Neural cell (in vitro differentiated cells): ENCODE measurements at regions not wholly inside any gene's neighbourhood (a gene's known extent, or its start where the extent isn't known, plus 50 kb on each side); places are given as distances from the start of the nearest gene placed in this dataset.

Experiments
- EP300 ChIP-seq: fragments of 450-650 bp; conservative IDR thresholded peaks from 2 replicates; pipeline ENCODE4 v1.6.1; 2014; ENCODE audit warnings: antibody characterized with exemption, mild to moderate bottlenecking, moderate library complexity; ENCODE audit not compliant: poor library complexity, severe bottlenecking
- EZH2 ChIP-seq: fragments of 200-600, 300-800 bp; shearing (Covaris generic), sonication (generic); IDR thresholded peaks from 2 replicates; pipeline ENCODE4 v1.6.1; 2014; ENCODE audit warnings: antibody characterized with exemption, low read length, borderline replicate concordance, mild to moderate bottlenecking; ENCODE audit not compliant: insufficient read depth, poor library complexity, severe bottlenecking
- POLR2AphosphoS5 ChIP-seq: IDR thresholded peaks from 2 replicates; pipeline ENCODE4 v1.6.1; 2012
- RAD21 ChIP-seq: fragments of 450-650 bp; conservative IDR thresholded peaks from 2 replicates; pipeline ENCODE4 v1.6.1; 2014; ENCODE audit warnings: antibody characterized with exemption, mild to moderate bottlenecking, moderate library complexity
- TAF1 ChIP-seq: IDR thresholded peaks from 2 replicates; pipeline ENCODE4 v1.6.1; 2012; ENCODE audit warnings: low read depth
- TF ChIP-seq, protein P1 (sequence below): fragments of 450-650 bp; IDR thresholded peaks from 2 replicates; pipeline ENCODE4 v1.5.1; 2014; ENCODE audit warnings: antibody characterized with exemption, mild to moderate bottlenecking, moderate library complexity; ENCODE audit not compliant: poor library complexity, severe bottlenecking

DNA sequence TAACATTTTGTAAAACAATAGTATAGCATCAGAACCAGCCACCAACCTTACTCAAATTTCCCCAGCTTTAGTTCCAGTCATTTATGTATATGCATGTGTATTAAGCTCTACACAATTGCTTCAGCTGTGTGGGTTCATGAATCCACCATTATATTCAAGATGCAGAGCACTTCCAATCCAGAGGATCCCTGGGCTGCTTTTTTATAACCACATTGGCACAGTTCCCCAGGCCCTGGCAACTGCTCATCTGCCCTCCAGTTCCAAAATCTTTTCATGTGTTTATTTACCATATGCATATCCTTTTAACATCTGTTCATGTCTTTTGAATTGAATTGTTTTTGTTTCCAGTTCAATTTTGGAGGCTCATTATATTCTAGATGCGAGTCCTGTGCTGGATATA is 482.9 kb upstream of the HS6ST1 start:
- TF ChIP-seq EZH2 (no peak), TAF1 (no peak), RAD21 (no peak), EP300 (no peak), POLR2AphosphoS5 (no peak)
- TF ChIP-seq, protein P1, sequence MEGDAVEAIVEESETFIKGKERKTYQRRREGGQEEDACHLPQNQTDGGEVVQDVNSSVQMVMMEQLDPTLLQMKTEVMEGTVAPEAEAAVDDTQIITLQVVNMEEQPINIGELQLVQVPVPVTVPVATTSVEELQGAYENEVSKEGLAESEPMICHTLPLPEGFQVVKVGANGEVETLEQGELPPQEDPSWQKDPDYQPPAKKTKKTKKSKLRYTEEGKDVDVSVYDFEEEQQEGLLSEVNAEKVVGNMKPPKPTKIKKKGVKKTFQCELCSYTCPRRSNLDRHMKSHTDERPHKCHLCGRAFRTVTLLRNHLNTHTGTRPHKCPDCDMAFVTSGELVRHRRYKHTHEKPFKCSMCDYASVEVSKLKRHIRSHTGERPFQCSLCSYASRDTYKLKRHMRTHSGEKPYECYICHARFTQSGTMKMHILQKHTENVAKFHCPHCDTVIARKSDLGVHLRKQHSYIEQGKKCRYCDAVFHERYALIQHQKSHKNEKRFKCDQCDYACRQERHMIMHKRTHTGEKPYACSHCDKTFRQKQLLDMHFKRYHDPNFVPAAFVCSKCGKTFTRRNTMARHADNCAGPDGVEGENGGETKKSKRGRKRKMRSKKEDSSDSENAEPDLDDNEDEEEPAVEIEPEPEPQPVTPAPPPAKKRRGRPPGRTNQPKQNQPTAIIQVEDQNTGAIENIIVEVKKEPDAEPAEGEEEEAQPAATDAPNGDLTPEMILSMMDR: no peak
